CD4-positive, alpha-beta T cell treated with Interleukin-17A for 1 hour (primary cell): ENCODE measurements at regions not wholly inside any gene's neighbourhood (a gene's known extent, or its start where the extent isn't known, plus 50 kb on each side); places are given as distances from the start of the nearest gene placed in this dataset.
"Not testable (repeated sequence)": the region's sequence is repeated elsewhere in the genome, so short reads cannot be mapped to it uniquely, and the experiment has no call there.

Source experiments
- DNase-seq: peaks from one replicate; pipeline ENCODE4 v3.0.0-alpha.2; 2020

GRCh38 chr12:89829434-89829975 is 120.9 kb upstream of the ATP2B1 start:
- DNase-seq, result no peak

- no peak for DNase-seq
Observed at GRCh38 chr12:89828575-89828974, 119.9 kb upstream of the ATP2B1 start.

GRCh38 chr12:89827592-89827991 is 119.0 kb upstream of the ATP2B1 start:
- no peak for DNase-seq

GRCh38 chr12:89826468-89826867 is 117.8 kb upstream of the ATP2B1 start:
- no peak for DNase-seq

- DNase-seq, result peak; percentile 42
Observed at GRCh38 chr12:89825591-89826449, 117.2 kb upstream of the ATP2B1 start.

GRCh38 chr12:89824822-89825221 is 116.2 kb upstream of the ATP2B1 start:
- no peak for DNase-seq

GRCh38 chr12:89822992-89823391 is 114.4 kb upstream of the ATP2B1 start:
- not testable (repeated sequence) for DNase-seq

- DNase-seq, result no peak
Observed at GRCh38 chr12:89821896-89822295, 113.3 kb upstream of the ATP2B1 start.

GRCh38 chr12:89817501-89818226 is 109.0 kb upstream of the ATP2B1 start:
- DNase-seq, result no peak

- DNase-seq, result no peak
Observed at GRCh38 chr12:89815225-89815624, 106.6 kb upstream of the ATP2B1 start.

GRCh38 chr12:89803412-89803811 is 94.8 kb upstream of the ATP2B1 start:
- no peak for DNase-seq

- DNase-seq, result no peak
Observed at GRCh38 chr12:89801284-89801683, 92.6 kb upstream of the ATP2B1 start.

- no peak for DNase-seq
Observed at GRCh38 chr12:89800435-89800834, 91.8 kb upstream of the ATP2B1 start.

GRCh38 chr12:89799316-89799715 is 90.7 kb upstream of the ATP2B1 start:
- DNase-seq, result no peak

- no peak for DNase-seq
Observed at GRCh38 chr12:89797436-89797835, 88.8 kb upstream of the ATP2B1 start.

- no peak for DNase-seq
Observed at GRCh38 chr12:89796798-89797382, 88.3 kb upstream of the ATP2B1 start.

- no peak for DNase-seq
Observed at GRCh38 chr12:89793946-89794345, 85.3 kb upstream of the ATP2B1 start.

- no peak for DNase-seq
Observed at GRCh38 chr12:89791286-89791685, 82.6 kb upstream of the ATP2B1 start.

GRCh38 chr12:89789862-89790261 is 81.2 kb upstream of the ATP2B1 start:
- DNase-seq, result peak; percentile 30

- DNase-seq, result no peak
Observed at GRCh38 chr12:89787763-89788162, 79.1 kb upstream of the ATP2B1 start.

GRCh38 chr12:89786177-89786810 is 77.7 kb upstream of the ATP2B1 start:
- no peak for DNase-seq

- no peak for DNase-seq
Observed at GRCh38 chr12:89783359-89784060, 74.9 kb upstream of the ATP2B1 start.
